PC-3 (cell line): ENCODE measurements at regions not wholly inside any gene's neighbourhood (a gene's known extent, or its start where the extent isn't known, plus 50 kb on each side); places are given as distances from the start of the nearest gene placed in this dataset.

Experiments
- ATAC-seq: fragments of 200-7000 bp; cut with Tn5 transposase; 2 replicates; pipeline ENCODE4 v1.9.1; 2020; ENCODE audit warnings: mild to moderate bottlenecking, moderate library complexity
- BruUV-seq: library from RNA; stranded (reverse); fragments of 400-500 nt; replicated peaks from 2 replicates; lab custom pipeline; 2021; lab: Mats Ljungman, UMichigan
- CTCF ChIA-PET: fragments of 300-600 bp; sonication (Branson Sonifier 250); formaldehyde crosslinking; loops from one replicate; lab custom pipeline; 2022; ENCODE audit warnings: antibody characterized with exemption; lab: Charles Lee
- POLR2A ChIA-PET: fragments of 300-600 bp; sonication (Branson Sonifier 250); formaldehyde crosslinking; loops from one replicate; lab custom pipeline; 2022; ENCODE audit warnings: antibody characterized with exemption; ENCODE audit not compliant: unreplicated experiment; lab: Charles Lee
- DNase-seq: peaks from one replicate; pipeline ENCODE4 v3.0.0-alpha.2; 2015
- H2AFZ ChIP-seq: fragments of 300-600 bp; sonication (generic); 2 replicates; pipeline ENCODE4 v1.6.0; 2016; ENCODE audit warnings: antibody characterized with exemption, low read length
- H3F3A ChIP-seq: fragments of 300-600 bp; sonication (generic); one replicate; pipeline ENCODE4 v1.6.0; 2017; ENCODE audit warnings: antibody characterized with exemption, low read length, control low read depth, mild to moderate bottlenecking; ENCODE audit not compliant: unreplicated experiment
- H3K27ac ChIP-seq: fragments of 300-600 bp; sonication (generic); 2 replicates; pipeline ENCODE4 v1.5.1; 2016; ENCODE audit warnings: mild to moderate bottlenecking, low read length
- H3K27me3 ChIP-seq: fragments of 300-600 bp; sonication (generic); 2 replicates; pipeline ENCODE4 v1.6.1; 2016; ENCODE audit warnings: low read length, mixed read lengths
- H3K36me3 ChIP-seq: fragments of 300-600 bp; sonication (generic); 2 replicates; pipeline ENCODE4 v1.6.1; 2016; ENCODE audit warnings: low read depth, mixed run types, low read length, mixed read lengths
- H3K4me1 ChIP-seq: fragments of 300-600 bp; sonication (generic); 2 replicates; pipeline ENCODE4 v1.5.1; 2016; ENCODE audit warnings: low read length; ENCODE audit not compliant: insufficient read depth
- H3K4me2 ChIP-seq: fragments of 300-600 bp; sonication (generic); 2 replicates; pipeline ENCODE4 v1.6.0; 2016; ENCODE audit warnings: low read length
- H3K4me3 ChIP-seq: fragments of 300-600 bp; sonication (generic); 2 replicates; pipeline ENCODE4 v1.5.1; 2016; ENCODE audit warnings: mild to moderate bottlenecking, low read length, mixed read lengths
- H3K79me2 ChIP-seq: fragments of 300-600 bp; sonication (generic); 2 replicates; pipeline ENCODE4 v1.6.1; 2017; ENCODE audit warnings: low read length, mixed read lengths
- H3K9ac ChIP-seq: fragments of 300-600 bp; sonication (generic); 2 replicates; pipeline ENCODE4 v1.6.0; 2016; ENCODE audit warnings: mild to moderate bottlenecking, low read length
- H3K9me2 ChIP-seq: fragments of 300-600 bp; sonication (generic); replicated peaks from 2 replicates; pipeline ENCODE4 v1.6.1; 2016; ENCODE audit warnings: mixed run types, low read length, mixed read lengths
- H3K9me3 ChIP-seq: fragments of 300-600 bp; sonication (generic); 2 replicates; pipeline ENCODE4 v1.6.1; 2016; ENCODE audit warnings: low read length, mixed read lengths
- H4K20me1 ChIP-seq: fragments of 300-600 bp; sonication (generic); 2 replicates; pipeline ENCODE4 v1.6.1; 2016; ENCODE audit warnings: low read length, mixed read lengths
- CTCF ChIP-seq: fragments of 300-600 bp; sonication (generic); conservative IDR thresholded peaks from 2 replicates; pipeline ENCODE4 v1.5.1; 2017; ENCODE audit warnings: antibody characterized with exemption, low read depth, mild to moderate bottlenecking, low read length
- EZH2 ChIP-seq: fragments of 300-600 bp; sonication (generic); IDR thresholded peaks from one replicate; pipeline ENCODE4 v1.6.1; 2017; ENCODE audit warnings: antibody characterized with exemption, mild to moderate bottlenecking, low read length; ENCODE audit not compliant: unreplicated experiment
- EZH2phosphoT487 ChIP-seq: fragments of 300-600 bp; sonication (generic); IDR thresholded peaks from 2 replicates; pipeline ENCODE4 v1.6.1; 2018; ENCODE audit warnings: mild to moderate bottlenecking, antibody characterized with exemption, low read length, borderline replicate concordance
- intact Hi-C: fragments of 100-400 bp; cut with micrococcal nuclease; formaldehyde crosslinking; loops from 2 replicates; pipeline ENCODE4 v1.9.0; 2023

- H3K4me2 ChIP-seq: no peak overlapping the region
- intact Hi-C loops: no loop called here
- no peak overlapping the region for H2AFZ ChIP-seq
- H3K4me3 ChIP-seq: no peak overlapping the region
- no peaks in the 10 kb centered on the region for H3K9me2 ChIP-seq
- H3K27me3 ChIP-seq: no peaks in the 10 kb centered on the region
- DNase-seq (no peak), ATAC-seq (no peak)
- no peak overlapping the region for H3K9ac ChIP-seq
- H3K4me1 ChIP-seq: no peaks in the 10 kb centered on the region
- CTCF ChIA-PET: no interaction called here
- H3K9me3 ChIP-seq: no peaks in the 10 kb centered on the region
- H3K79me2 ChIP-seq: no peaks in the 10 kb centered on the region
- no peaks in the 10 kb centered on the region for H3K36me3 ChIP-seq
- TF ChIP-seq EZH2 (no peak), CTCF (no peak), EZH2phosphoT487 (no peak)
- no TSS peak for BruUV-seq
- no peaks in the 10 kb centered on the region for H3F3A ChIP-seq
- POLR2A ChIA-PET: no interaction called here
- no peak overlapping the region for H3K27ac ChIP-seq
- H4K20me1 ChIP-seq: no peaks in the 10 kb centered on the region
These were observed 618.2 kb downstream of the CPS1 start for GRCh38 chr2:211174631-211175030.

GRCh38 chr2:211175956-211176355 is 619.6 kb downstream of the CPS1 start:
- no peak overlapping the region for H3K4me2 ChIP-seq
- no peak overlapping the region for H3K4me3 ChIP-seq
- no peak overlapping the region for H3K27ac ChIP-seq
- H3K9me3 ChIP-seq: no peaks in the 10 kb centered on the region
- no peaks in the 10 kb centered on the region for H4K20me1 ChIP-seq
- POLR2A ChIA-PET: no interaction called here
- no peaks in the 10 kb centered on the region for H3K9me2 ChIP-seq
- H3K9ac ChIP-seq: no peak overlapping the region
- no peaks in the 10 kb centered on the region for H3K36me3 ChIP-seq
- no peaks in the 10 kb centered on the region for H3K79me2 ChIP-seq
- H3F3A ChIP-seq: no peaks in the 10 kb centered on the region
- no peak overlapping the region for H2AFZ ChIP-seq
- no peaks in the 10 kb centered on the region for H3K4me1 ChIP-seq
- DNase-seq (no peak), ATAC-seq (no peak)
- CTCF ChIA-PET: no interaction called here
- no TSS peak for BruUV-seq
- no peaks in the 10 kb centered on the region for H3K27me3 ChIP-seq
- intact Hi-C loops: no loop called here
- TF ChIP-seq EZH2phosphoT487 (no peak), CTCF (no peak), EZH2 (no peak)

- Histone ChIP-seq H3K9me2 (no peaks in the 10 kb centered on the region), H3K27me3 (no peaks in the 10 kb centered on the region), H3K4me3 (no peak overlapping the region), H3K36me3 (no peaks in the 10 kb centered on the region), H3K9me3 (no peaks in the 10 kb centered on the region), H4K20me1 (no peaks in the 10 kb centered on the region), H3K27ac (no peak overlapping the region), H3K4me2 (no peak overlapping the region), H3K4me1 (0 out of 2 replicates have a peak, but pooled peaks cover 6% of the 10 kb centered on the region), H2AFZ (no peak overlapping the region), H3K9ac (no peak overlapping the region), H3K79me2 (no peaks in the 10 kb centered on the region), H3F3A (no peaks in the 10 kb centered on the region)
- no peak for DNase-seq
- ATAC-seq: no peak
- no peak for TF ChIP-seq EZH2phosphoT487
- no peak for TF ChIP-seq EZH2
- no peak for TF ChIP-seq CTCF
- ChIA-PET POLR2A (no interaction called here), CTCF (no interaction called here)
- intact Hi-C loops: no loop called here
- no TSS peak for BruUV-seq
These were observed 620.2 kb downstream of the CPS1 start for GRCh38 chr2:211176514-211177141.
